PC-3 (cell line): ENCODE measurements at regions not wholly inside any gene's neighbourhood (a gene's known extent, or its start where the extent isn't known, plus 50 kb on each side); places are given as distances from the start of the nearest gene placed in this dataset.

ENCODE experiments used
- EZH2 ChIP-seq: fragments of 300-600 bp; sonication (generic); IDR thresholded peaks from one replicate; pipeline ENCODE4 v1.6.1; 2017; ENCODE audit warnings: antibody characterized with exemption, mild to moderate bottlenecking, low read length; ENCODE audit not compliant: unreplicated experiment
- EZH2phosphoT487 ChIP-seq: fragments of 300-600 bp; sonication (generic); IDR thresholded peaks from 2 replicates; pipeline ENCODE4 v1.6.1; 2018; ENCODE audit warnings: mild to moderate bottlenecking, antibody characterized with exemption, low read length, borderline replicate concordance
- TF ChIP-seq, protein P1 (sequence below): fragments of 300-600 bp; sonication (generic); conservative IDR thresholded peaks from 2 replicates; pipeline ENCODE4 v1.5.1; 2017; ENCODE audit warnings: antibody characterized with exemption, low read depth, mild to moderate bottlenecking, low read length

- TF ChIP-seq, protein P1, sequence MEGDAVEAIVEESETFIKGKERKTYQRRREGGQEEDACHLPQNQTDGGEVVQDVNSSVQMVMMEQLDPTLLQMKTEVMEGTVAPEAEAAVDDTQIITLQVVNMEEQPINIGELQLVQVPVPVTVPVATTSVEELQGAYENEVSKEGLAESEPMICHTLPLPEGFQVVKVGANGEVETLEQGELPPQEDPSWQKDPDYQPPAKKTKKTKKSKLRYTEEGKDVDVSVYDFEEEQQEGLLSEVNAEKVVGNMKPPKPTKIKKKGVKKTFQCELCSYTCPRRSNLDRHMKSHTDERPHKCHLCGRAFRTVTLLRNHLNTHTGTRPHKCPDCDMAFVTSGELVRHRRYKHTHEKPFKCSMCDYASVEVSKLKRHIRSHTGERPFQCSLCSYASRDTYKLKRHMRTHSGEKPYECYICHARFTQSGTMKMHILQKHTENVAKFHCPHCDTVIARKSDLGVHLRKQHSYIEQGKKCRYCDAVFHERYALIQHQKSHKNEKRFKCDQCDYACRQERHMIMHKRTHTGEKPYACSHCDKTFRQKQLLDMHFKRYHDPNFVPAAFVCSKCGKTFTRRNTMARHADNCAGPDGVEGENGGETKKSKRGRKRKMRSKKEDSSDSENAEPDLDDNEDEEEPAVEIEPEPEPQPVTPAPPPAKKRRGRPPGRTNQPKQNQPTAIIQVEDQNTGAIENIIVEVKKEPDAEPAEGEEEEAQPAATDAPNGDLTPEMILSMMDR = no peak
- no peak for TF ChIP-seq EZH2phosphoT487
- TF ChIP-seq EZH2 = no peak
These were observed 159.1 kb downstream of the KATNAL1 start for GRCh38 chr13:30148171-30148754.
